K562 (cell line): ENCODE measurements at regions not wholly inside any gene's neighbourhood (a gene's known extent, or its start where the extent isn't known, plus 50 kb on each side); places are given as distances from the start of the nearest gene placed in this dataset.

Source experiments
- ATAC-seq: fragments of 200-7000 bp; cut with Tn5 transposase; 3 replicates; pipeline ENCODE4 v1.9.1; 2020; ENCODE audit warnings: moderate library complexity
- BruUV-seq: library from RNA; stranded (reverse); fragments of 400-500 nt; replicated peaks from 2 replicates; lab custom pipeline; 2021; lab: Mats Ljungman, UMichigan
- CTCF ChIA-PET: fragments of 300-600 bp; formaldehyde crosslinking; extraction: SDS; loops from one replicate; lab custom pipeline; 2021; ENCODE audit warnings: low intra/inter-chr PET ratio; lab: Yijun Ruan, JAX
- POLR2A ChIA-PET: fragments of 300-600, 350-650 bp; sonication (Branson Sonifier 250); formaldehyde crosslinking; extraction: SDS; loops from one replicate; lab custom pipeline; 2021; ENCODE audit warnings: antibody characterized with exemption, inconsistent platforms; lab: Yijun Ruan, JAX
- DNase-seq, 4 experiments: peaks; one replicate each; pipeline versions ENCODE4 v3.0.0 to v3.0.0-alpha.2; 2011 to 2018; ENCODE audit warnings: low spot score in 3 of 4, mixed read lengths in 3 of 4; ENCODE audit errors: extremely low read depth in 1 of 4
- FAIRE-seq: peaks from 2 replicates; lab custom pipeline; 2011; peaks lifted over from hg19 to GRCh38; lab: Jason Lieb, UNC
- H2AFZ ChIP-seq: 2 replicates; pipeline ENCODE4 v1.6.0; 2011; ENCODE audit warnings: low read depth, low read length, control low read depth, inconsistent platforms
- H3K27ac ChIP-seq: fragments of 200-600 bp; 3 replicates; pipeline ENCODE4 v1.8.0; 2011; ENCODE audit warnings: low read depth, mild to moderate bottlenecking, control low read depth, inconsistent platforms, low read length, moderate library complexity, mixed read lengths; ENCODE audit errors: extremely low read depth
- H3K27me3 ChIP-seq, 2 experiments: fragments of 300-600 bp in 1 of 2; 2 replicates in 1 of 2; 3 replicates in 1 of 2; pipeline versions ENCODE4 v1.6.0 to v1.8.0; 2011; ENCODE audit warnings: inconsistent platforms in 2 of 2, low read length in 2 of 2, mild to moderate bottlenecking in 1 of 2, mixed read lengths in 1 of 2, moderate library complexity in 1 of 2; ENCODE audit not compliant: control insufficient read depth in 2 of 2, insufficient read depth in 2 of 2
- H3K36me3 ChIP-seq: fragments of 300-600 bp; 3 replicates; pipeline ENCODE4 v1.8.0; 2011; ENCODE audit warnings: mild to moderate bottlenecking, low read length, inconsistent platforms; ENCODE audit not compliant: control insufficient read depth, insufficient read depth
- H3K4me1 ChIP-seq, 2 experiments: fragments of 200-600 bp in 1 of 2; replicated peaks in 1 of 2; 2 replicates in 1 of 2; 3 replicates in 1 of 2; pipeline versions ENCODE4 v1.5.1 to v1.8.0; 2011; ENCODE audit warnings: inconsistent platforms in 2 of 2, low read length in 2 of 2, mild to moderate bottlenecking in 1 of 2, mixed read lengths in 1 of 2, moderate library complexity in 1 of 2; ENCODE audit not compliant: control insufficient read depth in 2 of 2, insufficient read depth in 2 of 2
- H3K4me2 ChIP-seq: 2 replicates; pipeline ENCODE4 v1.6.1; 2011; ENCODE audit warnings: low read length, control low read depth, inconsistent platforms, mixed read lengths; ENCODE audit not compliant: insufficient read depth
- H3K4me3 ChIP-seq: fragments of 200-600 bp; sonication (generic), shearing (Covaris generic); 2 replicates; pipeline ENCODE4 v1.5.1; 2016; ENCODE audit warnings: control low read depth, inconsistent platforms
- H3K79me2 ChIP-seq: fragments of 200-600 bp; 3 replicates; pipeline ENCODE4 v1.8.0; 2011; ENCODE audit warnings: low read length, inconsistent platforms; ENCODE audit not compliant: control insufficient read depth, insufficient read depth
- H3K9ac ChIP-seq, 2 experiments: 2 replicates each; pipeline versions ENCODE4 v1.6.0 to v1.6.1; 2011; ENCODE audit warnings: low read depth in 2 of 2, low read length in 2 of 2, control low read depth in 1 of 2, inconsistent platforms in 1 of 2, mild to moderate bottlenecking in 1 of 2, mixed read lengths in 1 of 2; ENCODE audit not compliant: insufficient read depth in 1 of 2
- H3K9me1 ChIP-seq: one replicate; pipeline ENCODE4 v1.6.0; 2011; ENCODE audit warnings: inconsistent platforms, mild to moderate bottlenecking, low read length, moderate library complexity; ENCODE audit not compliant: control insufficient read depth, insufficient read depth
- H3K9me3 ChIP-seq: replicated peaks from 2 replicates; pipeline ENCODE4 v1.5.1; 2011; ENCODE audit warnings: low read depth, low read length, inconsistent platforms; ENCODE audit not compliant: control insufficient read depth, insufficient read depth
- H4K20me1 ChIP-seq: replicated peaks from 2 replicates; pipeline ENCODE4 v1.6.1; 2011; ENCODE audit warnings: low read length, inconsistent platforms, mixed read lengths; ENCODE audit not compliant: control insufficient read depth, insufficient read depth
- AFF4 ChIP-seq: sonication (generic); formaldehyde crosslinking; IDR thresholded peaks from 2 replicates; pipeline ENCODE4 v1.8.0; 2023; ENCODE audit warnings: mild to moderate bottlenecking, missing genetic modification reagents
- HES1 ChIP-seq: fragments of 450-650 bp; IDR thresholded peaks from 2 replicates; pipeline ENCODE4 v1.6.1; 2016; ENCODE audit warnings: low read depth, mild to moderate bottlenecking, moderate library complexity
- HIVEP1 ChIP-seq: fragments of 250-450 bp; sonication (Bioruptor Pico); IDR thresholded peaks from 2 replicates; pipeline ENCODE4 v1.4.0; 2020; ENCODE audit warnings: mild to moderate bottlenecking
- KAT7 ChIP-seq: sonication (generic); formaldehyde crosslinking; IDR thresholded peaks from 2 replicates; pipeline ENCODE4 v1.8.0; 2022; ENCODE audit warnings: missing genetic modification reagents, mild to moderate bottlenecking, borderline replicate concordance
- RFX5 ChIP-seq: IDR thresholded peaks from 2 replicates; pipeline ENCODE4 v1.6.1; 2011; ENCODE audit warnings: low read depth, mild to moderate bottlenecking, improper control_type of control experiment, low read length
- SMAD1 ChIP-seq: fragments of 150-350 bp; IDR thresholded peaks from 2 replicates; pipeline ENCODE4 v1.6.1; 2014; ENCODE audit warnings: low read length, low read depth; ENCODE audit not compliant: partially characterized antibody
- TAF15 ChIP-seq: fragments of 200-400 bp; formaldehyde crosslinking; IDR thresholded peaks from 2 replicates; pipeline ENCODE4 v1.6.1; 2017; ENCODE audit warnings: mild to moderate bottlenecking, low read depth, low read length, moderate library complexity
- ZFPM2 ChIP-seq: fragments of 250-450 bp; sonication (Bioruptor Pico); IDR thresholded peaks from 2 replicates; pipeline ENCODE4 v1.5.1; 2022; ENCODE audit warnings: mild to moderate bottlenecking
- WGBS: fragments of 100-300 bp; shearing (Covaris generic); methylation state at CpG from one replicate; pipeline ENCODE4 v1.1.6; 2016; ENCODE audit warnings: low coverage, mixed read lengths; ENCODE audit not compliant: insufficient coverage; ENCODE audit errors: missing lambda C conversion rate; 5-methylcytosine and 5-hydroxymethylcytosine counted together
- in situ Hi-C: fragments of 300-500 bp; cut with MboI; formaldehyde crosslinking; loops from 4 replicates; pipeline ENCODE4 v1.15.0; 2018; ENCODE audit warnings: inconsistent platforms, mixed read lengths
- intact Hi-C: fragments of 100-400 bp; cut with micrococcal nuclease; formaldehyde crosslinking; loops from 2 replicates; pipeline ENCODE4 v1.14.2; 2022
- TF ChIP-seq, protein P1 (sequence below): fragments of 450-650 bp; formaldehyde crosslinking; IDR thresholded peaks from 2 replicates; pipeline ENCODE4 v1.4.0; 2020; ENCODE audit warnings: mild to moderate bottlenecking
- TF ChIP-seq, protein P2 (sequence below): fragments of 200-400 bp; formaldehyde crosslinking; IDR thresholded peaks from 2 replicates; pipeline ENCODE4 v1.6.1; 2017; ENCODE audit warnings: mild to moderate bottlenecking, low read depth, low read length, moderate library complexity
- TF ChIP-seq, protein P3 (sequence below): fragments of 250-450 bp; sonication (Bioruptor Pico); IDR thresholded peaks from 2 replicates; pipeline ENCODE4 v1.5.0; 2021

- ChIA-PET CTCF (no interaction called here), POLR2A (interaction anchor here (1.2 kb wide), 1 partner anchor 10 kb away, joined by 4 read pairs; no protein-coding TSS in a partner anchor)
- DNase-seq: no peak
- H3K4me1 ChIP-seq: no peaks in the 10 kb centered on the region
- FAIRE-seq: no peak
- no peak overlapping the region for H3K4me2 ChIP-seq
- no peak overlapping the region for H3K9ac ChIP-seq
- no peak overlapping the region for H3K4me3 ChIP-seq
- in situ Hi-C loops (no loop called here), intact Hi-C loops (no loop called here)
- no TSS peak for BruUV-seq
- no peak overlapping the region for H3K27ac ChIP-seq
- no peak for ATAC-seq
- H2AFZ ChIP-seq: no peak overlapping the region
- H3K27me3 ChIP-seq: no peaks in the 10 kb centered on the region
- H3K36me3 ChIP-seq: no peaks in the 10 kb centered on the region; the same call in 2 of the 3 replicates
- no peaks in the 10 kb centered on the region for H4K20me1 ChIP-seq
- 0 out of 3 replicates have a peak, but pooled peaks cover 2% of the 10 kb centered on the region for H3K79me2 ChIP-seq
- WGBS: 62% methylated on average over 3 of the region's 3 CpGs
- no peaks in the 10 kb centered on the region for H3K9me3 ChIP-seq
- no peaks in the 10 kb centered on the region for H3K9me1 ChIP-seq
- TF ChIP-seq AFF4 (no peak), SMAD1 (no peak), RFX5 (no peak), KAT7 (CRISPR knock-in tag) (no peak), HIVEP1 (CRISPR knock-in tag) (no peak), HES1 (no peak), ZFPM2 (CRISPR knock-in tag) (no peak), TAF15 (no peak)
- TF ChIP-seq, protein P1, sequence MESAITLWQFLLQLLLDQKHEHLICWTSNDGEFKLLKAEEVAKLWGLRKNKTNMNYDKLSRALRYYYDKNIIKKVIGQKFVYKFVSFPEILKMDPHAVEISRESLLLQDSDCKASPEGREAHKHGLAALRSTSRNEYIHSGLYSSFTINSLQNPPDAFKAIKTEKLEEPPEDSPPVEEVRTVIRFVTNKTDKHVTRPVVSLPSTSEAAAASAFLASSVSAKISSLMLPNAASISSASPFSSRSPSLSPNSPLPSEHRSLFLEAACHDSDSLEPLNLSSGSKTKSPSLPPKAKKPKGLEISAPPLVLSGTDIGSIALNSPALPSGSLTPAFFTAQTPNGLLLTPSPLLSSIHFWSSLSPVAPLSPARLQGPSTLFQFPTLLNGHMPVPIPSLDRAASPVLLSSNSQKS (CRISPR knock-in tag): no peak
- TF ChIP-seq, protein P2, sequence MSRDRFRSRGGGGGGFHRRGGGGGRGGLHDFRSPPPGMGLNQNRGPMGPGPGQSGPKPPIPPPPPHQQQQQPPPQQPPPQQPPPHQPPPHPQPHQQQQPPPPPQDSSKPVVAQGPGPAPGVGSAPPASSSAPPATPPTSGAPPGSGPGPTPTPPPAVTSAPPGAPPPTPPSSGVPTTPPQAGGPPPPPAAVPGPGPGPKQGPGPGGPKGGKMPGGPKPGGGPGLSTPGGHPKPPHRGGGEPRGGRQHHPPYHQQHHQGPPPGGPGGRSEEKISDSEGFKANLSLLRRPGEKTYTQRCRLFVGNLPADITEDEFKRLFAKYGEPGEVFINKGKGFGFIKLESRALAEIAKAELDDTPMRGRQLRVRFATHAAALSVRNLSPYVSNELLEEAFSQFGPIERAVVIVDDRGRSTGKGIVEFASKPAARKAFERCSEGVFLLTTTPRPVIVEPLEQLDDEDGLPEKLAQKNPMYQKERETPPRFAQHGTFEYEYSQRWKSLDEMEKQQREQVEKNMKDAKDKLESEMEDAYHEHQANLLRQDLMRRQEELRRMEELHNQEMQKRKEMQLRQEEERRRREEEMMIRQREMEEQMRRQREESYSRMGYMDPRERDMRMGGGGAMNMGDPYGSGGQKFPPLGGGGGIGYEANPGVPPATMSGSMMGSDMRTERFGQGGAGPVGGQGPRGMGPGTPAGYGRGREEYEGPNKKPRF: no peak
- TF ChIP-seq, protein P3, sequence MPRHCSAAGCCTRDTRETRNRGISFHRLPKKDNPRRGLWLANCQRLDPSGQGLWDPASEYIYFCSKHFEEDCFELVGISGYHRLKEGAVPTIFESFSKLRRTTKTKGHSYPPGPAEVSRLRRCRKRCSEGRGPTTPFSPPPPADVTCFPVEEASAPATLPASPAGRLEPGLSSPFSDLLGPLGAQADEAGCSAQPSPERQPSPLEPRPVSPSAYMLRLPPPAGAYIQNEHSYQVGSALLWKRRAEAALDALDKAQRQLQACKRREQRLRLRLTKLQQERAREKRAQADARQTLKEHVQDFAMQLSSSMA (CRISPR knock-in tag): no peak
Observed at GRCh38 chr7:136133551-136133950, 156.4 kb upstream of the MTPN start.
